Spleen (tissue), 11 donors: ENCODE measurements at regions not wholly inside any gene's neighbourhood (a gene's known extent, or its start where the extent isn't known, plus 50 kb on each side); places are given as distances from the start of the nearest gene placed in this dataset.

Experiments used
- DNase-seq: peaks from one replicate; pipeline ENCODE4 v3.0.0-alpha.2; 2020
- H3K27ac ChIP-seq, 8 donors: fragments of 200-600 bp; sonication (generic) in 7 of 8; 1 replicate in 4 of 8; 2 replicates in 4 of 8; pipeline versions ENCODE4 v1.5.0 to v1.8.0; 2016 to 2021; ENCODE audit warnings: inconsistent platforms in 4 of 8, mild to moderate bottlenecking in 4 of 8, moderate library complexity in 1 of 8
- H3K27me3 ChIP-seq, 7 donors: fragments of 200-600 bp; sonication (generic) in 6 of 7; replicated peaks in 1 of 7; 1 replicate in 4 of 7; 2 replicates in 3 of 7; pipeline versions ENCODE4 v1.5.0 to v1.8.0; 2016 to 2021; ENCODE audit warnings: inconsistent platforms in 3 of 7, mild to moderate bottlenecking in 1 of 7
- H3K36me3 ChIP-seq, 6 donors: fragments of 200-600 bp; sonication (generic) in 5 of 6; 1 replicate in 4 of 6; 2 replicates in 2 of 6; pipeline versions ENCODE4 v1.5.0 to v1.8.0; 2016 to 2021; ENCODE audit warnings: inconsistent platforms in 2 of 6
- H3K4me1 ChIP-seq, 6 donors: fragments of 200-600 bp; sonication (generic) in 5 of 6; 1 replicate in 3 of 6; 2 replicates in 3 of 6; pipeline versions ENCODE4 v1.5.0 to v1.8.0; 2016 to 2021; ENCODE audit warnings: inconsistent platforms in 3 of 6
- H3K4me3 ChIP-seq, 8 donors: fragments of 200-600 bp; sonication (generic) in 7 of 8; 1 replicate in 4 of 8; 2 replicates in 4 of 8; pipeline versions ENCODE4 v1.5.0 to v1.8.0; 2016 to 2021; ENCODE audit warnings: inconsistent platforms in 4 of 8, mild to moderate bottlenecking in 4 of 8, moderate library complexity in 2 of 8
- H3K9me3 ChIP-seq, 8 donors: fragments of 200-600 bp; sonication (generic) in 7 of 8; 1 replicate in 4 of 8; 2 replicates in 4 of 8; pipeline versions ENCODE4 v1.5.0 to v1.8.0; 2016 to 2021; ENCODE audit warnings: inconsistent platforms in 4 of 8
- POLR2A ChIP-seq, 3 donors: fragments of 450-650 bp; IDR thresholded peaks; one replicate each; pipeline ENCODE4 v1.5.1; 2017; ENCODE audit warnings: antibody characterized with exemption in 3 of 3, mild to moderate bottlenecking in 1 of 3
- POLR2AphosphoS5 ChIP-seq, 3 donors: sonication (generic); formaldehyde crosslinking; IDR thresholded peaks; one replicate each; pipeline ENCODE4 v1.5.1; 2017; ENCODE audit warnings: antibody characterized with exemption in 3 of 3
- WGBS, 5 donors: extraction: QIAGEN DNeasy Blood & Tissue Kit in 3 of 5; methylation state at CpG; one replicate each; pipeline versions ENCODE4 v1.1.5 to v1.1.7; 2013 to 2018; 5-methylcytosine and 5-hydroxymethylcytosine counted together
- intact Hi-C: fragments of 100-400 bp; cut with DNase I; formaldehyde crosslinking; loops from one replicate; pipeline ENCODE4 v1.15.0; 2023; ENCODE audit warnings: low total_unique reads
- TF ChIP-seq, protein P1 (sequence below), 11 experiments: fragments of 200-600 bp in 7 of 11; fragments of 450-650 bp in 4 of 11; sonication (generic) in 4 of 11; IDR thresholded peaks in 8 of 11; conservative IDR thresholded peaks in 3 of 11; 1 replicate in 7 of 11; 2 replicates in 4 of 11; pipeline versions ENCODE4 v1.4.0 to v1.8.0; 2016 to 2021; ENCODE audit warnings: antibody characterized with exemption in 11 of 11, inconsistent platforms in 4 of 11, mild to moderate bottlenecking in 1 of 11
- donor health status: healthy with polysubstance abuse.
- donor health status: DM: no; HTN: no; CAD: no; lungs with moderate emphysema.
- donor health status: DM: no; HTN: no; CAD: no.
- donor health status: Bipolar disorder and iron deficiency.
- donor health status: healthy.
- donor health status: DM: no; HTN: no; CAD: no.
- donor health status: DM: yes; HTN: yes; CAD: no.

DNA sequence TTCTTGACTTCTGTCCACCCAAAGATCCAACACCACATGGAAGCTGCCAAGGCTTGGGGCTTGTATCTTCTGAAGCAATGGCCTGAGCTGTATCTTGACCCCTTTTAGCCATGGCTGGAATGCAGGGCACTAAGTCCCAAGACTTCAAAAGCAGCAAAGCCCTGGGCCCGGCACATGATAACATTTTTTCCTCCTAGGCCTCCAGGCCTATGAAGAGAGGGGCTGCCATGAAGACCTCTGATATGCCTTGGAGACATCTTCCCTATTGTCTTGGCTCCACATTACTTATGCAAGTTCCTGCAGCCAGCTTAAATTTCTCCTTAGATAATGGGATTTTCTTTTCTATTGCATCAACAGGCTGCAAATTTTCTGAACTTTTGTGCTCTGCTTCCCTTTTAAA, 1252.6 kb upstream of the CITED2 start:
- no peaks in the 10 kb centered on the region for H3K27me3 ChIP-seq

GRCh38 chr6:140623498-140623897, 1249.0 kb upstream of the CITED2 start:
- TF ChIP-seq POLR2AphosphoS5 (IDR thresholded peaks at IDR 0.05) (no peak), POLR2A (IDR thresholded peaks at IDR 0.05) (no peak)
- TF ChIP-seq, protein P1, sequence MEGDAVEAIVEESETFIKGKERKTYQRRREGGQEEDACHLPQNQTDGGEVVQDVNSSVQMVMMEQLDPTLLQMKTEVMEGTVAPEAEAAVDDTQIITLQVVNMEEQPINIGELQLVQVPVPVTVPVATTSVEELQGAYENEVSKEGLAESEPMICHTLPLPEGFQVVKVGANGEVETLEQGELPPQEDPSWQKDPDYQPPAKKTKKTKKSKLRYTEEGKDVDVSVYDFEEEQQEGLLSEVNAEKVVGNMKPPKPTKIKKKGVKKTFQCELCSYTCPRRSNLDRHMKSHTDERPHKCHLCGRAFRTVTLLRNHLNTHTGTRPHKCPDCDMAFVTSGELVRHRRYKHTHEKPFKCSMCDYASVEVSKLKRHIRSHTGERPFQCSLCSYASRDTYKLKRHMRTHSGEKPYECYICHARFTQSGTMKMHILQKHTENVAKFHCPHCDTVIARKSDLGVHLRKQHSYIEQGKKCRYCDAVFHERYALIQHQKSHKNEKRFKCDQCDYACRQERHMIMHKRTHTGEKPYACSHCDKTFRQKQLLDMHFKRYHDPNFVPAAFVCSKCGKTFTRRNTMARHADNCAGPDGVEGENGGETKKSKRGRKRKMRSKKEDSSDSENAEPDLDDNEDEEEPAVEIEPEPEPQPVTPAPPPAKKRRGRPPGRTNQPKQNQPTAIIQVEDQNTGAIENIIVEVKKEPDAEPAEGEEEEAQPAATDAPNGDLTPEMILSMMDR (IDR thresholded peaks at IDR 0.05 in 8 of 11, conservative IDR thresholded peaks at IDR 0.05 in 3 of 11), result no peak
- WGBS, 5 donors, result 63 to 86% (median 76%) methylated on average over 3 of the region's 3 CpGs
- H3K36me3 ChIP-seq, result no peaks in the 10 kb centered on the region
- H3K4me1 ChIP-seq, result no peaks in the 10 kb centered on the region
- H3K9me3 ChIP-seq, result peaks cover 0 to 32% (median 25%) of the 10 kb centered on the region in 8 donors
- H3K4me3 ChIP-seq, result no peak overlapping the region
- no peak for DNase-seq
- no peak overlapping the region for H3K27ac ChIP-seq
- H3K27me3 ChIP-seq, result no peaks in the 10 kb centered on the region
- intact Hi-C loops, result no loop called here

More for the DNA sequence above, 1252.6 kb upstream of the CITED2 start:
- no peak for DNase-seq
- WGBS, 5 donors, result 87 to 100% (median 96%) methylated on average over 1 of the region's 1 CpG
- Histone ChIP-seq H3K4me3 (no peak overlapping the region), H3K27ac (no peak overlapping the region), H3K4me1 (no peaks in the 10 kb centered on the region), H3K36me3 (no peaks in the 10 kb centered on the region), H3K9me3 (peaks cover 0 to 32% (median 25%) of the 10 kb centered on the region in 8 donors)
- intact Hi-C loops, result no loop called here
- TF ChIP-seq, protein P1 (IDR thresholded peaks at IDR 0.05 in 8 of 11, conservative IDR thresholded peaks at IDR 0.05 in 3 of 11), result no peak
- TF ChIP-seq POLR2A (IDR thresholded peaks at IDR 0.05), result no peak

GRCh38 chr6:140620496-140620895, 1246.0 kb upstream of the CITED2 start:
- H3K27me3 ChIP-seq, result no peaks in the 10 kb centered on the region
- no peak overlapping the region for H3K4me3 ChIP-seq
- no peaks in the 10 kb centered on the region for H3K4me1 ChIP-seq
- WGBS, 5 donors, result 89 to 95% (median 91%) methylated on average over 1 of the region's 1 CpG
- no peak overlapping the region for H3K27ac ChIP-seq
- DNase-seq, result no peak
- H3K9me3 ChIP-seq, result peaks cover 0 to 7% (median 0%) of the 10 kb centered on the region in 8 donors
- no peak for TF ChIP-seq POLR2AphosphoS5 (IDR thresholded peaks at IDR 0.05)
- TF ChIP-seq, protein P1 (IDR thresholded peaks at IDR 0.05 in 8 of 11, conservative IDR thresholded peaks at IDR 0.05 in 3 of 11), result no peak
- no peak for TF ChIP-seq POLR2A (IDR thresholded peaks at IDR 0.05)
- intact Hi-C loops, result no loop called here
- H3K36me3 ChIP-seq, result no peaks in the 10 kb centered on the region

- intact Hi-C loops, result no loop called here
- WGBS, 5 donors, result 88 to 98% (median 90%) methylated on average over 2 of the region's 2 CpGs
- no peak overlapping the region for H3K27ac ChIP-seq
Measured at GRCh38 chr6:140609956-140610355, 1235.5 kb upstream of the CITED2 start.

GRCh38 chr6:140609321-140609720, 1234.9 kb upstream of the CITED2 start:
- DNase-seq, result no peak
- no peak overlapping the region for H3K4me3 ChIP-seq
- intact Hi-C loops, result no loop called here
- H3K27me3 ChIP-seq, result no peaks in the 10 kb centered on the region
- 71 to 85% (median 75%) methylated on average over 3 of the region's 3 CpGs for WGBS, 5 donors
- no peak overlapping the region for H3K27ac ChIP-seq
- H3K36me3 ChIP-seq, result no peaks in the 10 kb centered on the region
- no peaks in the 10 kb centered on the region for H3K9me3 ChIP-seq
- TF ChIP-seq, protein P1 (IDR thresholded peaks at IDR 0.05 in 8 of 11, conservative IDR thresholded peaks at IDR 0.05 in 3 of 11), result no peak
- TF ChIP-seq POLR2AphosphoS5 (IDR thresholded peaks at IDR 0.05) (no peak), POLR2A (IDR thresholded peaks at IDR 0.05) (no peak)
- H3K4me1 ChIP-seq, result no peaks in the 10 kb centered on the region

More at GRCh38 chr6:140609956-140610355, 1235.5 kb upstream of the CITED2 start:
- Histone ChIP-seq H3K4me3 (no peak overlapping the region), H3K36me3 (no peaks in the 10 kb centered on the region), H3K27me3 (no peaks in the 10 kb centered on the region), H3K4me1 (no peaks in the 10 kb centered on the region), H3K9me3 (no peaks in the 10 kb centered on the region)
- TF ChIP-seq POLR2A (IDR thresholded peaks at IDR 0.05) (no peak), POLR2AphosphoS5 (IDR thresholded peaks at IDR 0.05) (no peak)
- DNase-seq, result no peak
